H9 (cell line): ENCODE measurements at regions not wholly inside any gene's neighbourhood (a gene's known extent, or its start where the extent isn't known, plus 50 kb on each side); places are given as distances from the start of the nearest gene placed in this dataset.

Experiments used
- DNase-seq: peaks from one replicate; pipeline ENCODE4 v3.0.0-alpha.2; 2017
- H2AFZ ChIP-seq: one replicate; pipeline ENCODE4 v1.6.1; 2013; ENCODE audit warnings: mild to moderate bottlenecking, low read length, control low read depth, moderate library complexity
- H2AK5ac ChIP-seq: 2 replicates; pipeline ENCODE4 v1.6.1; 2013; ENCODE audit warnings: low read length, control low read depth, mixed read lengths; ENCODE audit not compliant: insufficient read length
- H2BK120ac ChIP-seq: one replicate; pipeline ENCODE4 v1.6.1; 2013; ENCODE audit warnings: low read depth, mild to moderate bottlenecking, low read length, control low read depth, inconsistent platforms; ENCODE audit not compliant: poor library complexity, severe bottlenecking
- H2BK12ac ChIP-seq: 2 replicates; pipeline ENCODE4 v1.6.1; 2013; ENCODE audit warnings: low read length, control low read depth, mixed read lengths, low read depth; ENCODE audit not compliant: insufficient read length
- H2BK15ac ChIP-seq: 2 replicates; pipeline ENCODE4 v1.6.1; 2013; ENCODE audit warnings: low read depth, low read length, control low read depth
- H2BK20ac ChIP-seq: one replicate; pipeline ENCODE4 v1.6.1; 2013; ENCODE audit warnings: low read depth, mild to moderate bottlenecking, low read length, control low read depth, inconsistent platforms; ENCODE audit not compliant: poor library complexity, severe bottlenecking
- H2BK5ac ChIP-seq: 2 replicates; pipeline ENCODE4 v1.6.1; 2013; ENCODE audit warnings: low read length, control low read depth, mixed read lengths; ENCODE audit not compliant: insufficient read length
- H3K14ac ChIP-seq: 2 replicates; pipeline ENCODE4 v1.6.1; 2013; ENCODE audit warnings: low read length, control low read depth; ENCODE audit not compliant: insufficient read depth
- H3K18ac ChIP-seq: 2 replicates; pipeline ENCODE4 v1.6.1; 2013; ENCODE audit warnings: low read depth, mild to moderate bottlenecking, mixed read lengths, low read length, control low read depth; ENCODE audit not compliant: insufficient read length
- H3K23ac ChIP-seq: 2 replicates; pipeline ENCODE4 v1.6.1; 2013; ENCODE audit warnings: low read length, control low read depth, mixed read lengths, low read depth; ENCODE audit not compliant: insufficient read length
- H3K23me2 ChIP-seq: 2 replicates; pipeline ENCODE4 v1.6.1; 2013; ENCODE audit warnings: low read depth, mild to moderate bottlenecking, mixed read lengths, low read length, control low read depth; ENCODE audit not compliant: insufficient read length, poor library complexity, severe bottlenecking
- H3K27ac ChIP-seq: 2 replicates; pipeline ENCODE4 v1.5.1; 2013; ENCODE audit warnings: low read length, control low read depth, mixed read lengths, low read depth; ENCODE audit not compliant: insufficient read length
- H3K27me3 ChIP-seq: 2 replicates; pipeline ENCODE4 v1.6.1; 2013; ENCODE audit warnings: low read length, control low read depth, inconsistent platforms; ENCODE audit not compliant: insufficient read depth
- H3K4ac ChIP-seq: 2 replicates; pipeline ENCODE4 v1.6.1; 2013; ENCODE audit warnings: low read depth, mild to moderate bottlenecking, control low read depth, inconsistent platforms, low read length, moderate library complexity
- H3K4me1 ChIP-seq: 2 replicates; pipeline ENCODE4 v1.6.1; 2013; ENCODE audit warnings: low read length, control low read depth, inconsistent platforms; ENCODE audit not compliant: insufficient read depth
- H3K4me2 ChIP-seq: 2 replicates; pipeline ENCODE4 v1.6.1; 2013; ENCODE audit warnings: low read length, control low read depth, mixed read lengths; ENCODE audit not compliant: insufficient read length, insufficient read depth
- H3K56ac ChIP-seq: 2 replicates; pipeline ENCODE4 v1.6.1; 2013; ENCODE audit warnings: low read depth, mild to moderate bottlenecking, mixed read lengths, low read length, control low read depth; ENCODE audit not compliant: insufficient read length
- H3K79me1 ChIP-seq: 2 replicates; pipeline ENCODE4 v1.6.1; 2013; ENCODE audit warnings: low read depth, mild to moderate bottlenecking, moderate library complexity, low read length, control low read depth, inconsistent platforms; ENCODE audit not compliant: insufficient read depth, poor library complexity, severe bottlenecking
- H3K79me2 ChIP-seq: 2 replicates; pipeline ENCODE4 v1.6.1; 2013; ENCODE audit warnings: low read length, control low read depth, inconsistent platforms; ENCODE audit not compliant: insufficient read depth
- H3K9ac ChIP-seq: 2 replicates; pipeline ENCODE4 v1.6.1; 2013; ENCODE audit warnings: low read length, control low read depth, mixed read lengths; ENCODE audit not compliant: insufficient read length; ENCODE audit errors: extremely low read depth
- H3K9me3 ChIP-seq: one replicate; pipeline ENCODE4 v1.6.1; 2013; ENCODE audit warnings: low read depth, low read length, inconsistent platforms; ENCODE audit not compliant: control insufficient read depth
- H3T11ph ChIP-seq: one replicate; pipeline ENCODE4 v1.6.1; 2013; ENCODE audit warnings: mild to moderate bottlenecking, low read length, control low read depth, inconsistent platforms
- H4K20me1 ChIP-seq: one replicate; pipeline ENCODE4 v1.6.1; 2013; ENCODE audit not compliant: control insufficient read depth, insufficient read length, insufficient read depth
- H4K5ac ChIP-seq: 2 replicates; pipeline ENCODE4 v1.6.1; 2013; ENCODE audit warnings: low read depth, mild to moderate bottlenecking, mixed read lengths, low read length, control low read depth; ENCODE audit not compliant: insufficient read length
- H4K8ac ChIP-seq: replicated peaks from 2 replicates; pipeline ENCODE4 v1.6.1; 2013; ENCODE audit warnings: low read length, control low read depth, mixed read lengths, low read depth; ENCODE audit not compliant: insufficient read length
- H4K91ac ChIP-seq: 2 replicates; pipeline ENCODE4 v1.6.1; 2013; ENCODE audit warnings: low read depth, mild to moderate bottlenecking, moderate library complexity, mixed read lengths, low read length, control low read depth; ENCODE audit not compliant: insufficient read length
- H3K27ac Mint-ChIP-seq, 3 experiments: 2 replicates in 2 of 3; 3 replicates in 1 of 3; pipeline ENCODE4 v1.8.0; 2020 to 2021; ENCODE audit warnings: mixed read lengths in 3 of 3, mild to moderate bottlenecking in 1 of 3, moderate library complexity in 1 of 3
- H3K27me3 Mint-ChIP-seq: 2 replicates; pipeline ENCODE4 v1.8.0; 2021; ENCODE audit warnings: low read depth, mild to moderate bottlenecking, moderate library complexity, mixed read lengths
- H3K36me3 Mint-ChIP-seq, 3 experiments: 2 replicates in 2 of 3; 3 replicates in 1 of 3; pipeline ENCODE4 v1.8.0; 2020 to 2021; ENCODE audit warnings: low read depth in 3 of 3, mixed read lengths in 3 of 3; ENCODE audit not compliant: insufficient read depth in 1 of 3
- H3K4me1 Mint-ChIP-seq, 2 experiments: 2 replicates each; pipeline ENCODE4 v1.8.0; 2020; ENCODE audit warnings: mixed read lengths in 2 of 2
- H3K4me3 Mint-ChIP-seq, 2 experiments: 2 replicates in 1 of 2; 3 replicates in 1 of 2; pipeline ENCODE4 v1.8.0; 2020 to 2021; ENCODE audit warnings: mild to moderate bottlenecking in 2 of 2, mixed read lengths in 2 of 2, moderate library complexity in 1 of 2
- H3K9me3 Mint-ChIP-seq, 2 experiments: 2 replicates in 1 of 2; 3 replicates in 1 of 2; pipeline ENCODE4 v1.8.0; 2020; ENCODE audit warnings: mild to moderate bottlenecking in 2 of 2, mixed read lengths in 2 of 2, moderate library complexity in 1 of 2
- WGBS: extraction: QIAGEN DNeasy Blood & Tissue Kit; methylation state at CpG from one replicate; pipeline ENCODE4 v1.1.7; 2013; ENCODE audit warnings: missing lambda C conversion rate, low lambda C conversion rate, mixed read lengths; ENCODE audit not compliant: insufficient read length; ENCODE audit errors: extremely low coverage; 5-methylcytosine and 5-hydroxymethylcytosine counted together
- TF ChIP-seq, protein P1 (sequence below): fragments of 200-600 bp; sonication (generic); conservative IDR thresholded peaks from 3 replicates; pipeline ENCODE4 v1.8.0; 2021; ENCODE audit warnings: antibody characterized with exemption, mild to moderate bottlenecking

GRCh38 chr13:82439159-82439904 lies 1442.9 kb downstream of the SLITRK1 start:
- no peak overlapping the region for H3K18ac ChIP-seq
- no peak overlapping the region for H2BK15ac ChIP-seq
- no peak overlapping the region for H4K8ac ChIP-seq
- H3T11ph ChIP-seq, result no peak overlapping the region
- Mint-ChIP-seq H3K27ac (no peak overlapping the region), H3K4me3 (no peak overlapping the region), H3K27me3 (no peaks in the 10 kb centered on the region), H3K9me3 (peaks cover 15 to 23% of the 10 kb centered on the region in 2 experiments), H3K36me3 (peaks cover 9 to 21% (median 10%) of the 10 kb centered on the region in 3 experiments; a peak in 5 of 7 replicates), H3K4me1 (no peaks in the 10 kb centered on the region)
- no peak overlapping the region for H2BK12ac ChIP-seq
- no peak overlapping the region for H3K4me2 ChIP-seq
- H3K56ac ChIP-seq, result no peak overlapping the region
- H4K5ac ChIP-seq, result no peak overlapping the region
- H2AK5ac ChIP-seq, result no peak overlapping the region
- H2BK5ac ChIP-seq, result no peak overlapping the region
- no peak overlapping the region for H2BK20ac ChIP-seq
- no peaks in the 10 kb centered on the region for H3K23me2 ChIP-seq
- H3K4ac ChIP-seq, result no peak overlapping the region
- TF ChIP-seq, protein P1, sequence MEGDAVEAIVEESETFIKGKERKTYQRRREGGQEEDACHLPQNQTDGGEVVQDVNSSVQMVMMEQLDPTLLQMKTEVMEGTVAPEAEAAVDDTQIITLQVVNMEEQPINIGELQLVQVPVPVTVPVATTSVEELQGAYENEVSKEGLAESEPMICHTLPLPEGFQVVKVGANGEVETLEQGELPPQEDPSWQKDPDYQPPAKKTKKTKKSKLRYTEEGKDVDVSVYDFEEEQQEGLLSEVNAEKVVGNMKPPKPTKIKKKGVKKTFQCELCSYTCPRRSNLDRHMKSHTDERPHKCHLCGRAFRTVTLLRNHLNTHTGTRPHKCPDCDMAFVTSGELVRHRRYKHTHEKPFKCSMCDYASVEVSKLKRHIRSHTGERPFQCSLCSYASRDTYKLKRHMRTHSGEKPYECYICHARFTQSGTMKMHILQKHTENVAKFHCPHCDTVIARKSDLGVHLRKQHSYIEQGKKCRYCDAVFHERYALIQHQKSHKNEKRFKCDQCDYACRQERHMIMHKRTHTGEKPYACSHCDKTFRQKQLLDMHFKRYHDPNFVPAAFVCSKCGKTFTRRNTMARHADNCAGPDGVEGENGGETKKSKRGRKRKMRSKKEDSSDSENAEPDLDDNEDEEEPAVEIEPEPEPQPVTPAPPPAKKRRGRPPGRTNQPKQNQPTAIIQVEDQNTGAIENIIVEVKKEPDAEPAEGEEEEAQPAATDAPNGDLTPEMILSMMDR, result no peak
- no peaks in the 10 kb centered on the region for H3K4me1 ChIP-seq
- no peak overlapping the region for H2BK120ac ChIP-seq
- no peak overlapping the region for H4K91ac ChIP-seq
- H3K27me3 ChIP-seq, result no peaks in the 10 kb centered on the region
- H3K9ac ChIP-seq, result no peak overlapping the region
- no peak overlapping the region for H2AFZ ChIP-seq
- H3K27ac ChIP-seq, result no peak overlapping the region
- no peak overlapping the region for H3K14ac ChIP-seq
- H4K20me1 ChIP-seq, result no peaks in the 10 kb centered on the region
- H3K9me3 ChIP-seq, result peaks cover 6% of the 10 kb centered on the region
- no peaks in the 10 kb centered on the region for H3K79me2 ChIP-seq
- no peak overlapping the region for H3K23ac ChIP-seq
- DNase-seq, result no peak
- WGBS, result no CpG with 5 or more reads among the region's 1 CpG
- H3K79me1 ChIP-seq, result no peaks in the 10 kb centered on the region
